Choroid plexus epithelial cell (primary cell): ENCODE measurements at regions not wholly inside any gene's neighbourhood (a gene's known extent, or its start where the extent isn't known, plus 50 kb on each side); places are given as distances from the start of the nearest gene placed in this dataset.
"Not testable (repeated sequence)": the region's sequence is repeated elsewhere in the genome, so short reads cannot be mapped to it uniquely, and the experiment has no call there.

Experiments used
- DNase-seq: peaks from one replicate; pipeline ENCODE4 v3.0.0-alpha.2; 2010; ENCODE audit warnings: low read depth
- H3K4me3 ChIP-seq: 2 replicates; pipeline ENCODE4 v1.5.1; 2011; ENCODE audit warnings: low read depth, mild to moderate bottlenecking, control low read depth, low read length, moderate library complexity
- TF ChIP-seq, protein P1 (sequence below): conservative IDR thresholded peaks from 2 replicates; pipeline ENCODE4 v1.5.1; 2011; ENCODE audit warnings: low read depth, mild to moderate bottlenecking, control low read depth, inconsistent platforms, low read length, moderate library complexity

DNA sequence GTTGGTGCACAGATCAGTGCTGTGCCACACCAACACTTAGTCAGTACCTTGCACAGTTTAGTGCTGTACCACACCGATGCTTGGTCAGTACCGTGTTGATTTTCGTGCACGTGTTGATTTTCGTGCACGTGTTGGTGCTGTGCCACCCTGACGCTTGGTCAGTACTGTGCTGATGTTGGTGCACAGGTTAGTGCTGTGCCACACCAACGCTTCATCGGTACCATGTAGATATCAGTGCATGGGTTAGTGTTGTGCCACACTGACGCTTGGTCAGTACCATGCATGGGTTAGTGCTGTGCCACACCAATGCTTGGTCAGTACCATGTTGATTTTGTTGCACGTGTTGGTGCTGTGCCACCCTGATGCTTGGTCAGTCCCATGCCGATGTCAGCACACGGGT lies 103.5 kb downstream of the NPIPB11 start:
- no peak overlapping the region for H3K4me3 ChIP-seq
- DNase-seq, result no peak
- TF ChIP-seq, protein P1, sequence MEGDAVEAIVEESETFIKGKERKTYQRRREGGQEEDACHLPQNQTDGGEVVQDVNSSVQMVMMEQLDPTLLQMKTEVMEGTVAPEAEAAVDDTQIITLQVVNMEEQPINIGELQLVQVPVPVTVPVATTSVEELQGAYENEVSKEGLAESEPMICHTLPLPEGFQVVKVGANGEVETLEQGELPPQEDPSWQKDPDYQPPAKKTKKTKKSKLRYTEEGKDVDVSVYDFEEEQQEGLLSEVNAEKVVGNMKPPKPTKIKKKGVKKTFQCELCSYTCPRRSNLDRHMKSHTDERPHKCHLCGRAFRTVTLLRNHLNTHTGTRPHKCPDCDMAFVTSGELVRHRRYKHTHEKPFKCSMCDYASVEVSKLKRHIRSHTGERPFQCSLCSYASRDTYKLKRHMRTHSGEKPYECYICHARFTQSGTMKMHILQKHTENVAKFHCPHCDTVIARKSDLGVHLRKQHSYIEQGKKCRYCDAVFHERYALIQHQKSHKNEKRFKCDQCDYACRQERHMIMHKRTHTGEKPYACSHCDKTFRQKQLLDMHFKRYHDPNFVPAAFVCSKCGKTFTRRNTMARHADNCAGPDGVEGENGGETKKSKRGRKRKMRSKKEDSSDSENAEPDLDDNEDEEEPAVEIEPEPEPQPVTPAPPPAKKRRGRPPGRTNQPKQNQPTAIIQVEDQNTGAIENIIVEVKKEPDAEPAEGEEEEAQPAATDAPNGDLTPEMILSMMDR, result no peak

DNA sequence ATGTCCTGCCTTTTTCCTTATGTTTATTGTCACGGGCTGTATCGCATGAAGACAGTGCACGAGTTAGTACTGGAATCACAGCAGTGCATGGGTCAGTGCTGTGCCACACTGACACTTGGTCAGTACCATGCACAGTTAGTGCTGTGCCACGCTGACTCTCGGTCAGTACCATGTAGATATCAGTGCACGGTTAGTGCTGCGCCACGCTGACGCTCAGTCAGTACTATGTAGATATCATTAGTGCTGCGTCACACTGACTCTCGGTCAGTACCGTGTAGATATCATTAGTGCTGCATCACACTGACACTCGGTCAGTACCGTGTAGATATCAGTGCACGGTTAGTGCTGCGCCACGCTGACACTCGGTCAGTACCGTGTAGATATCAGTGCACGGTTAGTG lies 104.1 kb downstream of the NPIPB11 start:
- not testable (repeated sequence) for H3K4me3 ChIP-seq, DNase-seq

DNA sequence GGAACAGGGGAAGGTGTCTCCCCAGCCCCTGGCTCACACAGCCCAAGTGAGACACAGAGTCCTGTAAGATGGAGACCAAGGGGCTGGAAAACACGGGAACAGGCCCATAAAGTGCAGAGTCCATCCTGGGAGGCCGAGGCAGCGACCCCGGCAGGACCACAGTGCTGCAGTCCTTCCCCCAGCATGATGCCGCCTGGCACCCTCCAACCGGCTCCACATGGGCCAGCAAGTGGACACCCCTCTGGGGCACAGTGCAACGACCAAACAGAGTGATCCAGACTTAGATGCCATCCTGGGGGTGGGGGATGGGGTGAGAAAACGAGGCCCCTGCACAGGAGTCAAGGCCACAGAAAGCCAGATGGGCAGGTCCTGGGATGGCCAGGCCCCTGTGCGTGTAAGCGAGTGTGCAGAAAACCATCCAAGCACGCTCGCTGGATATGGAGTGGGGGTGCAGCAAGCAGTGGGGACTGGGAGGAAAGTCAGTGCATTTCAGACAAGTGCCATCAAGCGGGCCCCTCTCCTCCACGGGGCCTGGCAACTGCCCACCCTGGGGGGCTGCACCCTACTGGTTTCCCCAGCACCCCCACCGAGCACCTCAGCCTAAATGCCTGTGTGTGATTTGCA lies 104.7 kb downstream of the NPIPB11 start:
- not testable (repeated sequence) for DNase-seq, H3K4me3 ChIP-seq

DNA sequence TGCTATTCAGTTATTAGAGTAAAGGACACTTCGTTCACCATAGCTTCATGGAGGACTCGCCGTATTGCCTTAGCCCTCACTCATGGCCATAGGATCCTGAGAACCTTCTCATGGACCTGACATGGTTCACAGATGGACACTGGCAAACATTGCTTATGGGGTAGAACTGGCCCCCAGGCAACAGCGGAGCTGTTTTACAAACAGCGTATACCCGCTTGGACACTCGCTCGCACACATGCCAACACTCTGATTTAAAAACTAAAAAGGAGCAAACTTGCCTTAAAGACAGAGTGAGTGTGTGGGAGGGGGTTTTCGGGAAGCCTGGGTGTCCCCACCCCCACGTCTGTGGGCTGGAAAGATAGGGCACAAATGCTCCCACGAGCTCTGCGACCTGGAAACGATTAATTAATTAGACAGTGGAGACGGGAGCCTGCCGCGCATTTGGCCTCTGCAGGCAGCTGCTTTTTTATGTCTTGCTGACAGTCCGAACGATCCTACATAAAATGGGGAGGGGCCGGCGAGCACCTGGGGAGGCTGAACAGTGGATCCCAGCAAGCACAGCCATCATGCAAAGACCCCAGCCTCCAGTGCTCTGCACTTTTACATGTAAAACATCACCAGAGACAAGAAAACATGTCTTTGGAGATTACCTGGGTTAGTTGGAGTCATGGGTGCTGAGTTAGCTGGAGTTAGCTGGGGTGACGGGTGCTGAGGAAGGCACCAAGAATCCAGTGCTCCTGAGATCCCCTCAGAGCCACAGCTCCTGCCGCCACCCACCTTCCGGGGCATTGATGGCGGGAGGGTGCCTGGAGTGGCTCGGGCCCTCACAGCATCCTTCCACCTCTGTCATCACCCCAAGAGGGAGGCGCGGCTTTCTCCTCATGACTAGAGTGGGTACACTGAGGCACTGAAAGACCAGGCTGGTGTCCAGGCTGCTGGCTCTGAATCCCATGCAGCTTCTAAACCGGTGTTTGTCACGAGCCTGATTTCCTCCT lies 105.7 kb downstream of the NPIPB11 start:
- H3K4me3 ChIP-seq, DNase-seq: not testable (repeated sequence)

DNA sequence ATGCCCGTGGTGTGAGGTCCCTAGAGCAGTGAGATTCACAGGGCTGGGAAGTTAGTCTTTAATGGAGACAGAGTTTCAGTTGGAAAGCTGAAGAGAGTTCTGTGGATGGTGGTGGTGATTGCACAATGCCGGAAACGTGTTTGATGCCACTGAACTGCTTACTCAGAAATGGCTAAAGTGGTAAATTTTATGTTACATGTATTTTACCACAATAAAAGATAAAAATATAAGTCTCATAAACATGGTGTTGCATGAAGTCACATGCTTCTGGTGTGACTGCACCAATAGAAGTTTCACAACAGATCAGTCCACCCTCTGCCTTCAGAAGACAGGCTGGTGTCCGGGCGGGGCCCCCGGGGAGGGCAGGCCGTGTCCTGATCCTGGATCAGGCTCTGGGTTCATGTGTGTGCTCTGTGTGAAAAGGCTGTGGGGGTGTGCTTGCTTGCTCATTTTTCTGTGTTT lies 106.5 kb downstream of the NPIPB11 start:
- not testable (repeated sequence) for H3K4me3 ChIP-seq
- peak; percentile 68 for DNase-seq

DNA sequence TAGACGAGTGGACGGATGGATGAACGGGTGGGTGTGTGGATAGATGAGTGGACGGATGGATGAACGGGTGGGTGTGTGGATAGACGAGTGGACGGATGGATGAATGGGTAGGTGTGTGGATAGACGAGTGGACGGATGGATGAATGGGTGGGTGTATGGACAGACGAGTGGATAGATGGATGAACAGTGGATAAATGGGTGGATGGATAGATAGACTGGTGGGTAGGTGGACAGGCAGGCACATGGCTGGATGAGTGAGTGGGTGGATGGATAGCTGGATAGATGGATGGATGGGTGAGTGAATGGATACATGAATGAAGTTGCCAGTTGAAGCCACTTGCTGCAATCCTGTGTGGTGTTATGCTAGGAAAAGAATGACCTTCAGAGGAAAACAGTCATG lies 107.5 kb downstream of the NPIPB11 start:
- H3K4me3 ChIP-seq, DNase-seq: not testable (repeated sequence)

DNA sequence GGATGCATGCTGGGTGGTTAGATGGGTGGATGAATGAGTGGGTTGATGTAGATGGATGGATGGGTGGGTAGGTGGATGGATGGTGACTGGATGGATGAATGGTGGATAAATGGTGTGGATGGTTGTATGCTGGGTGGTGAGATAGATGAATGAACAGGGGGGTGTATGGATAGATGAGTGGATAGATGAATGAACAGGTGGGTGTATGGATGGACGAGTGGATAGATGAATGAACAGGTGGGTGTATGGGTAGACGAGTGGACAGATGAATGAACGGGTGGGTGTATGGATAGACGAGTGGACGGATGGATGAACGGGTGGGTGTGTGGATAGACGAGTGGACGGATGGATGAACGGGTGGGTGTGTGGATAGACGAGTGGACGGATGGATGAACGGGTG lies 108.2 kb downstream of the NPIPB11 start:
- not testable (repeated sequence) for H3K4me3 ChIP-seq, DNase-seq

DNA sequence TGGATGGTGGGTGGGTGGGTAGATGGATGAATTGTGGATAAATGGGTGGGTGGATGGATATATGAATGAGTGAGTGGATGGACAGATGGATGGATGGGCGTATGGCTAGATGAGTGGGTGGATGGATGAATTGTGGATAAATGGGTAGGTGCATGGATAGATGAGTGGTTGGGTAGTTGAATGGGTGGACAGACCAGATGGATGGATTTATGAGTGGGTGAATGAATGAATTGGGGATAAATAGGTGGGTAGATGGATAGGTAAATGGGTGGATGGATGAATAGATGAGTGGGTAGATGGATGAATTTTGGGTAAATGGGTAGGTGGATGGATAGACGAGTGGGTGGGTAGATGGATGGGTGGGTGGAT lies 108.7 kb downstream of the NPIPB11 start:
- not testable (repeated sequence) for DNase-seq, H3K4me3 ChIP-seq

DNA sequence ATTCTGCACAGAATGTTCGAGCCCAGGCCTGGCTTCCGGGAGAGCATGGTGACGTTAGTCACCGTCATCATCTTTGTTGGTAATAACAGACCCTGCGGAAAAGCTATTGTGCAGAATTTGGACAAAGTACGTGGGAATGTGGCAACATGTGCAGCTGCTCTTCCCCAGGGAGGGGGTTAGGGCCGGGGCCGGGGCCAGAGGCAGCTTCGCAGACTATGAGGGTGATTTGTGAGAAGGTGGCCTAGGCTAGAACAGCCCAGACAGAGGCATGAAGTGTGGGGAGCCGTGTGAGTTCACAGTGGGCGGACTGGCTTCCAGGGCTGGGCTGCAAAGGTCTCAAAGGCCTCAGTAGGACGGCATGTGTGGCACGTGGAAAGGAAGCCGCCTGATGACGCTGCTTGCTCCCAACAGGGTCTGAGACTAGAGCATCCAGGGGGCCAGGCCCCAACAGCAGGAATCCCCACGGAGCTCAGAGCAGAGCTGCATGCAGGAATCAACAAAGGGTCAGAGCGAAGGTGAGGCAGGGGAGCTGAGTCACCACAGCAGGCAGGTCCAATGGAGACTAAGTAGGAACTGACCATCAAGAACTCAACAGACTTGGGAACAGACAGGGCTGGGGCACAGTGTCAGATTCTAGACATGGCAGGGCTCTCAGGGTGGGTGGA lies 109.2 kb downstream of the NPIPB11 start:
- H3K4me3 ChIP-seq, result not testable (repeated sequence)
- DNase-seq, result peak; percentile 42

DNA sequence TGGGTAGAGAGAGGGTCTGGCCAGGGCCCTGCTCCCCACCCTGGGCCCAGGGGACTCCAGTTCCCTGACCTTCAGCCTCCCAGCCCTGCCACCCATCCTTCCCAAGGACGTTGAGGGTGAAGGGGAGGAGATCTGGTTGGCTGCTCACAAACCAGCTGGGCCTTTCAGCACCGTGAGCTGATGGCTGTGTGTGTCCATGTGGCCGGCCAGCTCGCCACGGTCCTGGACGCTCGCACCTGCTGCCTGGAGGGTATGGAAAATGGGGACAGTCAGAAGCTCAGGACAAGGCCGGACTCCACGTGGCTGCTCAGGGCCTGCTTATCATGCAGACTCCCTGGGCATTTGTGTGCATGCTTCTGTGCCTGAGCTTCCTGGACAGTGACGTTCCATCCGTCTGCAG lies 110.3 kb downstream of the NPIPB11 start:
- not testable (repeated sequence) for DNase-seq, H3K4me3 ChIP-seq

DNA sequence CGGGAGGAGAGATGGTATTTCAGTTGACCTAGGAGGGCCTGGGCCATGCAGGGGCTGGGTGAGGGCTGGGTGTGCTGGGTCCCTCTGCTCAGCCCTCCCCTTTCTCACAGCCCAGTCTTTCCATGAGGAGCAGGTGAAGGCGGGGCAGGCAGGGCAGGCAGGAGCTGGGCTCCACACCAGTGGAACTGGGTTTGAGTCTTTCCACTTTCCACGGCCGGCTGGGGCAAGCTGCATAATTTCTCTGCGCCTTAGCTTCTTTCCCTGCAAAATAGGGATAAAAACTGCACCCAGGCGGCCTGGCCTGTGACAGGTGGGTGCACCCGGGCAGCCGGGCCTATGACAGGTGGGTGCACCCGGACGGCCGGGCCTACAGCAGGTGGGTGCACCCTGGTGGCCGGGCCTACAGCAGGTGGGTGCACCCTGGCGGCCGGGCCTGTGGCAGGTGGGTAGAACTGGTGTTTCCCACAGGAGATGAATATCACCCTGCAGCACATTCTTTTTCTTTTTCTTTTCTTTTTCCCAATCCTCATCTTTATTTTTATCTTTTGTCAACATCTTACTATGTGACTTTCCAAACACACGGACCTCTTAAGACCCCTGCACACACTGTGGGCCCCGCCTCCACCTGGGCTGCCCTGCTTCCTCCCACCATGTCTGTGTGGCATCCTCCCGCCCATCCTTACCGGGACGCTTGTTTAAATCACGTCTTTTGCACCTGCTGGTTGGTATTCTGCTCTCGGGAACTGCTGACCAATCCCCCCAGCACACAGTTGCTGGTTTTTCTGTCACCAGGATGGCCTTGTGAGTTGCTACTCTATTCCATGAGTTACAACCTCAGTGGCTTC lies 111.3 kb downstream of the NPIPB11 start:
- not testable (repeated sequence) for H3K4me3 ChIP-seq, DNase-seq

DNA sequence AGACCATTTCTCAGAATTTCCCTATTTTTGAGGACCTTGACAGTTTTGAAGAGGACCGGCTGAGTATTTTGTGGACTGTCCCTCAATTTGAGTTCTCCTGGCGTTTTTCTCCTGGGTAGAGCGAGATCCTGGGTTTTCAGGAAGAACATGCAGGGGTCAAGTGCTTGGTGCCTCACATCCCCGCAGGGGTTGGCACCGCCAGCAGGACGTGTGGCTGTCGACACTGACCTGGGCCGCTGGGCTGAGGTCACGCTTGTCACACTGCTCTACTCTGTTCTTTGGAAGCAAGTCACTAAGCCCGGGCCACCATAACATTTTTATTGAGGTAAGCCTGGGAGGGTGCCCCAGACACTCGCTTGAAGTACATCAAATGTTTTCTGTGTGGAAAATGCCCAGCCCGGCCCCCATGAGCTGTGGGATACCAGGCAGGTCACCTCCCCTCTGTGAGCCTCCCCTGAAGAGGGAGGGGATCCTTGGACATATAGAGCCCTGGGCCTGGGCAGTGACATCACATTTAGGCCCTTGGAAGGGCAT lies 112.0 kb downstream of the NPIPB11 start:
- H3K4me3 ChIP-seq, DNase-seq: not testable (repeated sequence)

DNA sequence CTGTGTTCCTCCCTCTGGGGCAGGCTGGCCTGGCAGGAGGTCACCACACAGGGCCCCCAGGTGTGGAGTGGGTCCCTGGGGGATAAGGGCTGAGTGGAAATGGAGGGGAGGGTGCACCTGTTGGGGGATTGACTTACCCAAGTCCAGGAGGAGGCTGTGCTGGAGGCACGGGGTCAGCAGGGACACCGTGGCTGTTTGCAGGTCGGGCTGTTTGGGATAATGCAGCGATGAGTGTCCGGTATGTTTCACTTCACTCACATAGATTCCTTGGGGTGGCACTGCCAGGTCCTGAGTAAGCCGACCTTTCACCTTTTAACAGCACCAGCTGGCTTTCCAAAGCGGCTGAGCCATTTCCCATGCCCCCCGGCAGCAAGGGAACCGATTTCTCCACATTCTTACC lies 113.0 kb downstream of the NPIPB11 start:
- H3K4me3 ChIP-seq, DNase-seq: not testable (repeated sequence)

DNA sequence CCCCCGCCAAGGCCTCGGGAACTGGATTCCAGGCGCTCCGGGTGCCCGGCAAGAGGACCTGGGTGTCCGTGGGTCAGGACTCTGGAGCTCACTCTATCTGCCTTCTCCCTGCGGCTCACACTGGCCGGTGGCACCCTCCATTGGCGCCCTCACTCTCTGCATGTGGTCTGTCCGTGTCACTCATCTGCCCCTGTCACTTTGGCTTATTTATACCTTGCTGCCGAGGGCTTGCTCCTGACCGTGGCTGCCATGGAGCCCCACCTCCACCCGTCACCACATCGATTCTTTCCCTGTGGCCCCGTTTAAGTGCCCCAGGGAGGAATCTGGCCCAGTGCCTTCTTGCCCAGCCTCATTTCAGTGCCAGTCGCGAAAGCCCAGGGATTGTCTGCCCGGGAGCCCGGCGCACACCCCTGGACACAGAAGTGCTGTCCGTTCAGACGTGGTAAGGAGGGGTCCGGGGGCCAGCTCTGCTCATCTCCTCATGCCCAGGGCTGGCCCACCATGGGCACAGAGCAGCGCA lies 113.5 kb downstream of the NPIPB11 start:
- H3K4me3 ChIP-seq, DNase-seq: not testable (repeated sequence)

DNA sequence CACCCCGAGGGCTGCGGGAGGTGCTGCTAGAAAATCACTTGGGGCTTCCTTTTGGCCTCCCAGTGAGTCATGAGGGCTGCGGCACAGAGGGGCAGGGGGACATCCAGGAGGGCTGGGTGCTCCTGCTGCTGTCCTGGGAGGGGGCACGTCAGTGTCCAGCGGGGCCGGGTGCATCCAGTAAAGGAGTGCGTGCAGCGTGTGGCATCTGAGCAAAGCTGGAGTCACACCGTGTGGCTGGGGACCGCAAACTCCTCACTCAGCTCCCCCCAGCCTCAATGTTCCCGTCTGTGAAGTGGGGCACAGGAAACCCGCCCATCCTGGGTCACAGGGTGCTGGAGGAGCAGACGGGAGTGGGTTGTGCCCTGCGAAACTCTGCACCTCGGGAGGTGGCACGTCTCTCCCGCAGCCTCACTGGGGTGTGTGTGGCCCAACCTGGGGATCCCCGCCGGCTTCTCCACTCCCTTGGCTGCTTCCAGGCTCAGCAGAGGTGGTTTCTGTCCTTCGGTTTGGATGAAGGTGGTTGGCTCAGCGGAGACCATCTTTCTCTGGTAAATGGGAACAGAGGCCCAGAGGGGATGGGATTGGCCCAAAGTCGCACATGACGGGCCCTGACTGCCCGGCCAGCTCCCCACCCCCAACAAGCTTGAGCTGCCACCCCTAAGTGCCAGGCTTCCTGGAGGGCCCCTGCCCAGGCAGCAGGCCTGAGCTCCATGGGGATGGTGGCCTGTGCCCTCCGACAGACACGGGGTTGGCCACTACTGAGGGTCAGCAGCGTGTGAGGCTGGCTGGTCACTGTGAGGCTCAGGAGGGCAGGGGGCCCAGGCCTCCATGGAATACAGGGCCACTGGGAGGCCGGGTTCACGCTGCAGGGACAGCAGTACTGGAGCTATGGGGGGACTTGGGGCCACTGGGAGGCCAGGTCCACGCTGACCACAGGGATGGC lies 114.9 kb downstream of the NPIPB11 start:
- DNase-seq, H3K4me3 ChIP-seq: not testable (repeated sequence)
